Spleen (tissue), 11 donors: ENCODE measurements at regions not wholly inside any gene's neighbourhood (a gene's known extent, or its start where the extent isn't known, plus 50 kb on each side); places are given as distances from the start of the nearest gene placed in this dataset.

Experiments
- DNase-seq: peaks from one replicate; pipeline ENCODE4 v3.0.0-alpha.2; 2020
- H3K27ac ChIP-seq, 8 donors: fragments of 200-600 bp; sonication (generic) in 7 of 8; 1 replicate in 4 of 8; 2 replicates in 4 of 8; pipeline versions ENCODE4 v1.5.0 to v1.8.0; 2016 to 2021; ENCODE audit warnings: inconsistent platforms in 4 of 8, mild to moderate bottlenecking in 4 of 8, moderate library complexity in 1 of 8
- H3K27me3 ChIP-seq, 7 donors: fragments of 200-600 bp; sonication (generic) in 6 of 7; replicated peaks in 1 of 7; 1 replicate in 4 of 7; 2 replicates in 3 of 7; pipeline versions ENCODE4 v1.5.0 to v1.8.0; 2016 to 2021; ENCODE audit warnings: inconsistent platforms in 3 of 7, mild to moderate bottlenecking in 1 of 7
- H3K36me3 ChIP-seq, 6 donors: fragments of 200-600 bp; sonication (generic) in 5 of 6; 1 replicate in 4 of 6; 2 replicates in 2 of 6; pipeline versions ENCODE4 v1.5.0 to v1.8.0; 2016 to 2021; ENCODE audit warnings: inconsistent platforms in 2 of 6
- H3K4me1 ChIP-seq, 6 donors: fragments of 200-600 bp; sonication (generic) in 5 of 6; 1 replicate in 3 of 6; 2 replicates in 3 of 6; pipeline versions ENCODE4 v1.5.0 to v1.8.0; 2016 to 2021; ENCODE audit warnings: inconsistent platforms in 3 of 6
- H3K4me3 ChIP-seq, 8 donors: fragments of 200-600 bp; sonication (generic) in 7 of 8; 1 replicate in 4 of 8; 2 replicates in 4 of 8; pipeline versions ENCODE4 v1.5.0 to v1.8.0; 2016 to 2021; ENCODE audit warnings: inconsistent platforms in 4 of 8, mild to moderate bottlenecking in 4 of 8, moderate library complexity in 2 of 8
- H3K9me3 ChIP-seq, 8 donors: fragments of 200-600 bp; sonication (generic) in 7 of 8; 1 replicate in 4 of 8; 2 replicates in 4 of 8; pipeline versions ENCODE4 v1.5.0 to v1.8.0; 2016 to 2021; ENCODE audit warnings: inconsistent platforms in 4 of 8
- POLR2A ChIP-seq, 3 donors: fragments of 450-650 bp; IDR thresholded peaks; one replicate each; pipeline ENCODE4 v1.5.1; 2017; ENCODE audit warnings: antibody characterized with exemption in 3 of 3, mild to moderate bottlenecking in 1 of 3
- POLR2AphosphoS5 ChIP-seq, 3 donors: sonication (generic); formaldehyde crosslinking; IDR thresholded peaks; one replicate each; pipeline ENCODE4 v1.5.1; 2017; ENCODE audit warnings: antibody characterized with exemption in 3 of 3
- WGBS, 5 donors: extraction: QIAGEN DNeasy Blood & Tissue Kit in 3 of 5; methylation state at CpG; one replicate each; pipeline versions ENCODE4 v1.1.5 to v1.1.7; 2013 to 2018; 5-methylcytosine and 5-hydroxymethylcytosine counted together
- intact Hi-C: fragments of 100-400 bp; cut with DNase I; formaldehyde crosslinking; loops from one replicate; pipeline ENCODE4 v1.15.0; 2023; ENCODE audit warnings: low total_unique reads
- TF ChIP-seq, protein P1 (sequence below), 11 experiments: fragments of 200-600 bp in 7 of 11; fragments of 450-650 bp in 4 of 11; sonication (generic) in 4 of 11; IDR thresholded peaks in 8 of 11; conservative IDR thresholded peaks in 3 of 11; 1 replicate in 7 of 11; 2 replicates in 4 of 11; pipeline versions ENCODE4 v1.4.0 to v1.8.0; 2016 to 2021; ENCODE audit warnings: antibody characterized with exemption in 11 of 11, inconsistent platforms in 4 of 11, mild to moderate bottlenecking in 1 of 11
- donor health status: healthy with polysubstance abuse.
- donor health status: DM: no; HTN: no; CAD: no; lungs with moderate emphysema.
- donor health status: DM: no; HTN: no; CAD: no.
- donor health status: Bipolar disorder and iron deficiency.
- donor health status: healthy.
- donor health status: DM: no; HTN: no; CAD: no.
- donor health status: DM: yes; HTN: yes; CAD: no.

- no peak for DNase-seq
- H3K36me3 ChIP-seq, result no peaks in the 10 kb centered on the region
- peaks cover 0 to 4% (median 0%) of the 10 kb centered on the region in 6 donors for H3K4me1 ChIP-seq
- intact Hi-C loops, result loop anchor here (5.0 kb wide), 1 partner anchor 1744 kb away; no protein-coding TSS in a partner anchor
- no peaks in the 10 kb centered on the region for H3K27me3 ChIP-seq
- no peak for TF ChIP-seq POLR2AphosphoS5 (IDR thresholded peaks at IDR 0.05)
- no peaks in the 10 kb centered on the region for H3K9me3 ChIP-seq
- H3K27ac ChIP-seq, result no peak overlapping the region
- WGBS, 5 donors, result 81 to 92% (median 84%) methylated on average over 5 of the region's 5 CpGs
- H3K4me3 ChIP-seq, result no peak overlapping the region
Observed at GRCh38 chr6:164925681-164926530, 383.5 kb downstream of the C6orf118 start.

DNA sequence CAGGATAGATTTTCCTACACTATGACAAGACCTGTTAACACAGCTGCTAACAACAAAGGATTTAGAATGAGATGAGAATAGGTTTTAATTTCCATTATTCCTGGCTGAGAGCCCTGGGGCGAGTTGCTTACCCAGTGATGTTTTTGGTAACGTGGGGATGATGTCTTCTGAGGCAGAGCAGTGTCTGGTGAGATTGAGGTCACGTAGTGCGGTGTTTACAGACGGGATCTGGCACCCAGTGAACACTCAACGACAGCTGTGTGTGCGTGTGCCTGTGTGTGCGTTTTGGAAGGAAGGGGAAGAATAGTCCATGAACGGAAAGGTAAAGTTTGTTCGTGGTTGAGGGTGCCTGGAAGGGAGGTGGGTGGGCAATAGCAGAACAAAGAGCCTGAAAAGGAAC is 384.7 kb downstream of the C6orf118 start:
- Histone ChIP-seq H3K9me3 (no peaks in the 10 kb centered on the region), H3K4me3 (no peak overlapping the region), H3K27ac (no peak overlapping the region), H3K4me1 (peaks cover 0 to 4% (median 0%) of the 10 kb centered on the region in 6 donors), H3K27me3 (no peaks in the 10 kb centered on the region), H3K36me3 (no peaks in the 10 kb centered on the region)
- no peak for DNase-seq
- WGBS, 5 donors, result 52 to 66% (median 60%) methylated on average over 10 of the region's 10 CpGs
- no peak for TF ChIP-seq POLR2A (IDR thresholded peaks at IDR 0.05)
- TF ChIP-seq POLR2AphosphoS5 (IDR thresholded peaks at IDR 0.05), result no peak
- TF ChIP-seq, protein P1, sequence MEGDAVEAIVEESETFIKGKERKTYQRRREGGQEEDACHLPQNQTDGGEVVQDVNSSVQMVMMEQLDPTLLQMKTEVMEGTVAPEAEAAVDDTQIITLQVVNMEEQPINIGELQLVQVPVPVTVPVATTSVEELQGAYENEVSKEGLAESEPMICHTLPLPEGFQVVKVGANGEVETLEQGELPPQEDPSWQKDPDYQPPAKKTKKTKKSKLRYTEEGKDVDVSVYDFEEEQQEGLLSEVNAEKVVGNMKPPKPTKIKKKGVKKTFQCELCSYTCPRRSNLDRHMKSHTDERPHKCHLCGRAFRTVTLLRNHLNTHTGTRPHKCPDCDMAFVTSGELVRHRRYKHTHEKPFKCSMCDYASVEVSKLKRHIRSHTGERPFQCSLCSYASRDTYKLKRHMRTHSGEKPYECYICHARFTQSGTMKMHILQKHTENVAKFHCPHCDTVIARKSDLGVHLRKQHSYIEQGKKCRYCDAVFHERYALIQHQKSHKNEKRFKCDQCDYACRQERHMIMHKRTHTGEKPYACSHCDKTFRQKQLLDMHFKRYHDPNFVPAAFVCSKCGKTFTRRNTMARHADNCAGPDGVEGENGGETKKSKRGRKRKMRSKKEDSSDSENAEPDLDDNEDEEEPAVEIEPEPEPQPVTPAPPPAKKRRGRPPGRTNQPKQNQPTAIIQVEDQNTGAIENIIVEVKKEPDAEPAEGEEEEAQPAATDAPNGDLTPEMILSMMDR (IDR thresholded peaks at IDR 0.05 in 8 of 11, conservative IDR thresholded peaks at IDR 0.05 in 3 of 11), result no peak
- intact Hi-C loops, result loop anchor here (5.0 kb wide), 1 partner anchor 1742 kb away; no protein-coding TSS in a partner anchor

DNA sequence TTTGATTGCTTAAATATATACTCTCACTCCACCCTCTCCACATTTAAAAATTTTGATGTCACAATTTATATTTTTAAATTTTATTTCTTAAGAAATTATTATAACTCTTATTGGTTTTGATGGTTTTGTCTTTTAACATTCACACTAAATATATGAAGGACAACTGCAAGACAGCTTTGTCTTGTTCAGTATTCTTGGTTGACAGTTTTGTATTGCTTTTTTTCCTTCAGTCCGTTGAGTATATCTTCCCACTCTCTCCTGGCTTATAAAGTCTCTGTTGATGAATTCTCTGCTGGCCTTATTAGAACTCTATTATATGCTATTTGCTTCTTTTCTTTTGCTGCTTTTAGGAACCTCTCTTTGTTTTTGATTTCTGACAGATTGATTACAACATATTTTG is 392.2 kb downstream of the C6orf118 start:
- 66 to 95% (median 84%) methylated on average over 1 of the region's 1 CpG for WGBS, 5 donors
- Histone ChIP-seq H3K4me1 (no peaks in the 10 kb centered on the region), H3K27me3 (no peaks in the 10 kb centered on the region), H3K36me3 (no peaks in the 10 kb centered on the region), H3K9me3 (peaks cover 0 to 30% (median 21%) of the 10 kb centered on the region in 8 donors), H3K4me3 (no peak overlapping the region), H3K27ac (no peak overlapping the region)
- DNase-seq, result no peak
- TF ChIP-seq, protein P1 (IDR thresholded peaks at IDR 0.05 in 8 of 11, conservative IDR thresholded peaks at IDR 0.05 in 3 of 11), result no peak
- TF ChIP-seq POLR2AphosphoS5 (IDR thresholded peaks at IDR 0.05) (no peak), POLR2A (IDR thresholded peaks at IDR 0.05) (no peak)
- intact Hi-C loops, result no loop called here

GRCh38 chr6:164916087-164916486 is 393.3 kb downstream of the C6orf118 start:
- 74 to 81% (median 75%) methylated on average over 3 of the region's 3 CpGs for WGBS, 5 donors
- intact Hi-C loops, result no loop called here
- peaks cover 0 to 30% (median 21%) of the 10 kb centered on the region in 8 donors for H3K9me3 ChIP-seq
- H3K27ac ChIP-seq, result no peak overlapping the region
- no peak for DNase-seq
- no peaks in the 10 kb centered on the region for H3K36me3 ChIP-seq
- H3K4me1 ChIP-seq, result no peaks in the 10 kb centered on the region
- H3K27me3 ChIP-seq, result no peaks in the 10 kb centered on the region
- H3K4me3 ChIP-seq, result no peak overlapping the region
- TF ChIP-seq, protein P1 (IDR thresholded peaks at IDR 0.05 in 8 of 11, conservative IDR thresholded peaks at IDR 0.05 in 3 of 11), result no peak
- TF ChIP-seq POLR2AphosphoS5 (IDR thresholded peaks at IDR 0.05) (no peak), POLR2A (IDR thresholded peaks at IDR 0.05) (no peak)
